SU-DHL-6 (cell line): ENCODE measurements at regions not wholly inside any gene's neighbourhood (a gene's known extent, or its start where the extent isn't known, plus 50 kb on each side); places are given as distances from the start of the nearest gene placed in this dataset.

Experiments
- H2AFZ ChIP-seq: fragments of 200-600 bp; sonication (generic); 2 replicates; pipeline ENCODE4 v1.6.1; 2014; ENCODE audit warnings: low read depth, mild to moderate bottlenecking, moderate library complexity, mixed read lengths, antibody characterized with exemption, low read length; ENCODE audit not compliant: severe bottlenecking
- H3F3A ChIP-seq: fragments of 200-600 bp; shearing (Covaris generic); 2 replicates; pipeline ENCODE4 v1.6.0; 2016; ENCODE audit warnings: antibody characterized with exemption, mild to moderate bottlenecking; ENCODE audit not compliant: insufficient read depth
- H3K27ac ChIP-seq: fragments of 200-600 bp; sonication (generic); 2 replicates; pipeline ENCODE4 v1.5.1; 2016; ENCODE audit warnings: low read depth, mild to moderate bottlenecking, low read length, moderate library complexity, mixed read lengths
- H3K27me3 ChIP-seq: fragments of 200-600 bp; sonication (generic), shearing (Covaris generic); 2 replicates; pipeline ENCODE4 v1.6.0; 2014; ENCODE audit warnings: mild to moderate bottlenecking, low read length
- H3K36me3 ChIP-seq: fragments of 200-600 bp; sonication (generic); 2 replicates; pipeline ENCODE4 v1.6.1; 2014; ENCODE audit warnings: mild to moderate bottlenecking, low read length, mixed read lengths
- H3K4me2 ChIP-seq: fragments of 300-600, 200-600 bp; shearing (Covaris generic), sonication (generic); 2 replicates; pipeline ENCODE4 v1.6.0; 2014; ENCODE audit warnings: low read length, low read depth, mild to moderate bottlenecking; ENCODE audit not compliant: poor library complexity, severe bottlenecking
- H3K4me3 ChIP-seq: fragments of 200-600 bp; sonication (generic); 2 replicates; pipeline ENCODE4 v1.5.1; 2014; ENCODE audit warnings: antibody characterized with exemption, low read length, mild to moderate bottlenecking, mixed read lengths; ENCODE audit not compliant: insufficient read depth, poor library complexity, severe bottlenecking
- H3K79me2 ChIP-seq: fragments of 200-600 bp; sonication (generic); 2 replicates; pipeline ENCODE4 v1.6.1; 2014; ENCODE audit warnings: mild to moderate bottlenecking, low read length, moderate library complexity; ENCODE audit not compliant: insufficient read depth
- H3K9ac ChIP-seq: fragments of 200-600 bp; sonication (generic); 2 replicates; pipeline ENCODE4 v1.7.0; 2014; ENCODE audit warnings: mild to moderate bottlenecking, low read length
- H3K9me2 ChIP-seq: fragments of 200-600 bp; sonication (generic); replicated peaks from 2 replicates; pipeline ENCODE4 v1.6.1; 2014; ENCODE audit warnings: low read length; ENCODE audit not compliant: insufficient read depth
- H3K9me3 ChIP-seq: fragments of 200-600 bp; sonication (generic); 2 replicates; pipeline ENCODE4 v1.6.1; 2014; ENCODE audit warnings: low read length, mixed read lengths; ENCODE audit not compliant: insufficient read depth
- H4K20me1 ChIP-seq: fragments of 200-600 bp; sonication (generic); 2 replicates; pipeline ENCODE4 v1.6.1; 2014; ENCODE audit warnings: low read depth, mild to moderate bottlenecking, antibody characterized with exemption, low read length, moderate library complexity, mixed read lengths
- EZH2phosphoT487 ChIP-seq: fragments of 200-600 bp; sonication (generic), shearing (Covaris generic); conservative IDR thresholded peaks from 2 replicates; pipeline ENCODE4 v1.6.1; 2018; ENCODE audit warnings: mild to moderate bottlenecking, antibody characterized with exemption, low read length, moderate library complexity, mixed read lengths
- TF ChIP-seq, protein P1 (sequence below): fragments of 200-600 bp; sonication (generic); IDR thresholded peaks from one replicate; pipeline ENCODE4 v1.5.1; 2017; ENCODE audit warnings: antibody characterized with exemption, mild to moderate bottlenecking, low read length, moderate library complexity; ENCODE audit not compliant: insufficient read depth, poor library complexity, severe bottlenecking

DNA sequence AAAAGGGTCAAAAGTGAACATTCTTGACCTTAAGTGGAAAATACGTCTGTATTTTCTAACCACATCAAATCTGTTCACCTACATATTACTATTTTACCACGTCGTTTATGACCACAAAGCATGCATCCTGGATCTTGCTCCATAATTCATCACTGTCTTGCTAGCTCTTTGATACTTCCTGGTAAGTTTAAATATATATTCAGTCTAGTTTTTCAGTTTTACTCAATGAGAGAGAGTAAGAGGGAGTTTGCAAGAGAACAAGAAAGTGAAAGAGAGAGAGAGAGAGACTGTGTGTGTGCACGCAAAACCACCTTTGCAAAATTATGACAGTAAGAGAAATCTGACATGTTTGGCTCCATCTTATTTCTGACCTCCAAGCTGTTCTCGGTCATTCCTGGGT is 173.7 kb upstream of the GALNTL6 start:
- H3F3A ChIP-seq: no peaks in the 10 kb centered on the region
- H3K9ac ChIP-seq: no peak overlapping the region
- no peaks in the 10 kb centered on the region for H3K79me2 ChIP-seq
- no peak overlapping the region for H3K27ac ChIP-seq
- H3K36me3 ChIP-seq: no peaks in the 10 kb centered on the region
- TF ChIP-seq EZH2phosphoT487: no peak
- TF ChIP-seq, protein P1, sequence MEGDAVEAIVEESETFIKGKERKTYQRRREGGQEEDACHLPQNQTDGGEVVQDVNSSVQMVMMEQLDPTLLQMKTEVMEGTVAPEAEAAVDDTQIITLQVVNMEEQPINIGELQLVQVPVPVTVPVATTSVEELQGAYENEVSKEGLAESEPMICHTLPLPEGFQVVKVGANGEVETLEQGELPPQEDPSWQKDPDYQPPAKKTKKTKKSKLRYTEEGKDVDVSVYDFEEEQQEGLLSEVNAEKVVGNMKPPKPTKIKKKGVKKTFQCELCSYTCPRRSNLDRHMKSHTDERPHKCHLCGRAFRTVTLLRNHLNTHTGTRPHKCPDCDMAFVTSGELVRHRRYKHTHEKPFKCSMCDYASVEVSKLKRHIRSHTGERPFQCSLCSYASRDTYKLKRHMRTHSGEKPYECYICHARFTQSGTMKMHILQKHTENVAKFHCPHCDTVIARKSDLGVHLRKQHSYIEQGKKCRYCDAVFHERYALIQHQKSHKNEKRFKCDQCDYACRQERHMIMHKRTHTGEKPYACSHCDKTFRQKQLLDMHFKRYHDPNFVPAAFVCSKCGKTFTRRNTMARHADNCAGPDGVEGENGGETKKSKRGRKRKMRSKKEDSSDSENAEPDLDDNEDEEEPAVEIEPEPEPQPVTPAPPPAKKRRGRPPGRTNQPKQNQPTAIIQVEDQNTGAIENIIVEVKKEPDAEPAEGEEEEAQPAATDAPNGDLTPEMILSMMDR: no peak
- H3K9me2 ChIP-seq: no peaks in the 10 kb centered on the region
- peak overlapping the region; percentile 76 for H2AFZ ChIP-seq
- no peaks in the 10 kb centered on the region for H3K27me3 ChIP-seq
- H4K20me1 ChIP-seq: no peaks in the 10 kb centered on the region
- H3K4me2 ChIP-seq: peak overlapping the region; percentile 25
- no peaks in the 10 kb centered on the region for H3K9me3 ChIP-seq
- H3K4me3 ChIP-seq: no peak overlapping the region

DNA sequence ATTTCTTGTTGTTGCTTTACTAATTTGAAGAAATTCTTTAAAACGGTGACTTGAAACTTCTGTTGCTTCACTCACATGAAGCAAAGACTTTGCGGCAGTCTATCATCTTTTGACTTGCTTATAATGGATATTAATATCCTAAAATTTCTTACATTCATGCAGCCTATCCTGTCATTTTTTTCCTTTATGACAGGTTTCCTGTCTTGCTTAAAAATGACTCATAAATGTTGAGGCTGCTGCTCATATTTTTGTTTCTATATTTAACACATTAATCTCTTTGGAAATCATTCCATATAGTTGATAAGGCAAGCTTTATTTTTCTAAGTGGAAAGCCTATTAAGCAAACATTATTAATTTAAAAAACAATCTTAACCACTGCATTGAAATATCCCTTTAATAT is 176.6 kb upstream of the GALNTL6 start:
- Histone ChIP-seq H3K9ac (no peak overlapping the region), H3K27me3 (no peaks in the 10 kb centered on the region), H3K9me2 (no peaks in the 10 kb centered on the region)

DNA sequence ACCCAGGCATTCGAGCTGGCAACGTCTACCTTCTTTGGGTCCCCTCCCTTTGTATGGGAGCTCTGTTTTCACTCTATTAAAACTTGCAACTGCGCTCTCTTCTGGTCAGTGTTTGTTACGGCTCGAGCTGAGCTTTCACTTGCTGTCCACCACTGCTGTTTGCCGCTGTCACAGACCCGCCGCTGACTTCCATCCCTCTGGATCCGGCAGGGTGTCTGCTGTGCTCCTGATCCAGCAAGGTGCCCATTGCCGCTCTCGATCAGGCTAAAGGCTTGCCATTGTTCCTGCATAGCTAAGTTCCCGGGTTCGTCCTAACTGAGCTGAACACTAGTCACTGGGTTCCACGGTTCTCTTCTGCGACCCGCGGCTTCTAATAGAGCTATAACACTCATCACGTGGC is 183.5 kb upstream of the GALNTL6 start:
- H3F3A ChIP-seq: no peaks in the 10 kb centered on the region
- H3K9me2 ChIP-seq: no peaks in the 10 kb centered on the region
- no peaks in the 10 kb centered on the region for H3K36me3 ChIP-seq
- H3K27ac ChIP-seq: no peak overlapping the region
- H2AFZ ChIP-seq: no peak overlapping the region
- no peak overlapping the region for H3K4me3 ChIP-seq
- no peaks in the 10 kb centered on the region for H3K9me3 ChIP-seq
- H3K4me2 ChIP-seq: no peak overlapping the region
- no peak overlapping the region for H3K9ac ChIP-seq
- H4K20me1 ChIP-seq: no peaks in the 10 kb centered on the region
- no peak for TF ChIP-seq EZH2phosphoT487
- TF ChIP-seq, protein P1: no peak
- H3K27me3 ChIP-seq: no peaks in the 10 kb centered on the region
- H3K79me2 ChIP-seq: no peaks in the 10 kb centered on the region

More for the DNA sequence above, 176.6 kb upstream of the GALNTL6 start:
- Histone ChIP-seq H2AFZ (no peak overlapping the region), H3K79me2 (no peaks in the 10 kb centered on the region), H3K4me3 (no peak overlapping the region), H3K36me3 (no peaks in the 10 kb centered on the region), H3K27ac (no peak overlapping the region), H4K20me1 (no peaks in the 10 kb centered on the region), H3K9me3 (no peaks in the 10 kb centered on the region), H3K4me2 (no peak overlapping the region), H3F3A (no peaks in the 10 kb centered on the region)
- no peak for TF ChIP-seq EZH2phosphoT487
- TF ChIP-seq, protein P1: no peak
